ENCODE measurements at regions not wholly inside any gene's neighbourhood (a gene's known extent, or its start where the extent isn't known, plus 50 kb on each side); places are given as distances from the start of the nearest gene placed in this dataset.
"Not testable (repeated sequence)": the region's sequence is repeated elsewhere in the genome, so short reads cannot be mapped to it uniquely, and the experiment has no call there.

GRCh38 chrX:138986235-138986634 lies 274.7 kb upstream of the FGF13 start:
- Histone ChIP-seq H3K9me3 (ENCODE audit: control insufficient read depth, low read length) (no peaks in the 10 kb centered on the region), H3K27ac (ENCODE audit: insufficient read depth, low read depth, low read length, poor library complexity, severe bottlenecking) (no peak overlapping the region), H3K4me3 (ENCODE audit: insufficient read depth, low read depth, low read length) (no peak overlapping the region), H3K36me3 (ENCODE audit: control insufficient read depth, insufficient read depth, low read length) (no peaks in the 10 kb centered on the region), H3K4me1 (ENCODE audit: control insufficient read depth, insufficient read depth, low read length) (no peaks in the 10 kb centered on the region), H3K27me3 (ENCODE audit: control insufficient read depth, insufficient read depth, low read length, poor library complexity, severe bottlenecking) (no peaks in the 10 kb centered on the region)
- 96 to 98% methylated on average over 3 of the region's 3 CpGs for WGBS, 2 experiments

DNA sequence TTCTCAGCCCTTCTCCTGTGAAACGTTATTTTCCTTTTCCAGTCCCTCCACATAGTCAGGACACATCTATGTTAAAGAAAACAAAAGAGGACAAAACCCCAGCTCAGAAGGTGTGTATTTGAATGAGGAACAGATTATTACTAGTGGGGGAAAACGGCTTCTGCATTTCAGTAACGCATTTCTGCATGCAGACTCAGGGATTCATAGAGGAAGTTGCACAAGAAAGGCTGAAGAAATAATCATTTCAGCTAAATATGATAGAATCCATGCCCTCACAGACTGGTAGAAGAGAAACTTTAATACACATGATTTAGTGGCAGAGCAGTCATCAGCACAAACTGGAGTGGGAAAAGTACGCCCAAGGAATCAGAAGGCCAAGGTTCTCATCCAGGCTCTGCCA lies 270.8 kb upstream of the FGF13 start:
- 93% methylated on average over 3 to 4 of the region's 4 CpGs for WGBS, 2 experiments
- Histone ChIP-seq H3K27me3 (ENCODE audit: control insufficient read depth, insufficient read depth, low read length, poor library complexity, severe bottlenecking) (no peaks in the 10 kb centered on the region), H3K4me1 (ENCODE audit: control insufficient read depth, insufficient read depth, low read length) (no peaks in the 10 kb centered on the region), H3K9me3 (ENCODE audit: control insufficient read depth, low read length) (no peaks in the 10 kb centered on the region), H3K27ac (ENCODE audit: insufficient read depth, low read depth, low read length, poor library complexity, severe bottlenecking) (no peak overlapping the region), H3K36me3 (ENCODE audit: control insufficient read depth, insufficient read depth, low read length) (no peaks in the 10 kb centered on the region), H3K4me3 (ENCODE audit: insufficient read depth, low read depth, low read length) (no peak overlapping the region)

DNA sequence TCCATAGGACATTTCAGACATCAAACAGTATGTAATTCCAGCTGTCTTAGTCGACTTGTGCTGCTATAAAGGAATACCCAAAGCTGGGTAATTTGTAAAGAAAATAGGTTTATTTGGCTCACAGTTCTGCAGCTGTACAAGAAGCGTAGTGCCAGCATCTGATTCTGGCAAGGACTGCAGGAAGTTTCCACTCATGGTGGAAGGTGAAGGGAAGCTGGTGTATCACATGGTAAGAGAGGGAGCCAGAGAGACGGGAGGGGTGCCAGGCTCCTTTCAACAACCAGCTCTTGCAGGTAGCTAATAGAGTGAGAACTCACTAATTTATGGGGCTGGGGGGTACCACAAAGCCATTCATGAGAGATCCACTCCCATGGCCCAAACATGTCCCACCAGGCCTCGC lies 253.0 kb upstream of the FGF13 start:
- 93 to 96% methylated on average over 4 of the region's 4 CpGs for WGBS, 2 experiments
- H3K9me3 ChIP-seq (ENCODE audit: control insufficient read depth, low read length): no peaks in the 10 kb centered on the region
- no peak overlapping the region for H3K27ac ChIP-seq (ENCODE audit: insufficient read depth, low read depth, low read length, poor library complexity, severe bottlenecking)
- H3K27me3 ChIP-seq (ENCODE audit: control insufficient read depth, insufficient read depth, low read length, poor library complexity, severe bottlenecking): no peaks in the 10 kb centered on the region
- H3K4me3 ChIP-seq (ENCODE audit: insufficient read depth, low read depth, low read length): no peak overlapping the region
- H3K36me3 ChIP-seq (ENCODE audit: control insufficient read depth, insufficient read depth, low read length): no peaks in the 10 kb centered on the region
- H3K4me1 ChIP-seq (ENCODE audit: control insufficient read depth, insufficient read depth, low read length): no peaks in the 10 kb centered on the region

DNA sequence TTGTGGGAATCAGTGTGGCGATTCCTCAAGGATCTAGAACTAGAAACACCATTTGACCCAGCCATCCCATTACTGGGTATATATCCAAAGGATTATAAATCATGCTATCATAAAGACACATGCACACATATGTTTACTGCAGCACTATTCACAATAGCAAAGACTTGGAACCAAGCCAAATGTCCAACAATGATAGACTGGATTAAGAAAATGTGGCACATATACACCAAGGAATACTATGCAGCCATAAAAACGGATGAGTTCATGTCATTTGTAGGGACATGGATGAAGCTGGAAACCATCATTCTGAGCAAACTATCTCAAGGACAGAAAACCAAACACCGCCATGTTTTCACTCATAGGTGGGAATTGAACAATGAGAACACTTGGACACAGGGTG lies 250.9 kb upstream of the FGF13 start:
- WGBS, 2 experiments: 71 to 95% methylated on average over 1 to 2 of the region's 3 CpGs
- H3K4me1 ChIP-seq (ENCODE audit: control insufficient read depth, insufficient read depth, low read length); H3K36me3 ChIP-seq (ENCODE audit: control insufficient read depth, insufficient read depth, low read length); H3K27me3 ChIP-seq (ENCODE audit: control insufficient read depth, insufficient read depth, low read length, poor library complexity, severe bottlenecking); H3K27ac ChIP-seq (ENCODE audit: insufficient read depth, low read depth, low read length, poor library complexity, severe bottlenecking); H3K4me3 ChIP-seq (ENCODE audit: insufficient read depth, low read depth, low read length); H3K9me3 ChIP-seq (ENCODE audit: control insufficient read depth, low read length): not testable (repeated sequence)

- H3K4me1 ChIP-seq (ENCODE audit: control insufficient read depth, insufficient read depth, low read length): no peaks in the 10 kb centered on the region
- WGBS, 2 experiments: 91% methylated on average over 3 to 5 of the region's 5 CpGs
- H3K36me3 ChIP-seq (ENCODE audit: control insufficient read depth, insufficient read depth, low read length): no peaks in the 10 kb centered on the region
- no peak overlapping the region for H3K27ac ChIP-seq (ENCODE audit: insufficient read depth, low read depth, low read length, poor library complexity, severe bottlenecking)
- H3K27me3 ChIP-seq (ENCODE audit: control insufficient read depth, insufficient read depth, low read length, poor library complexity, severe bottlenecking): no peaks in the 10 kb centered on the region
- H3K4me3 ChIP-seq (ENCODE audit: insufficient read depth, low read depth, low read length): no peak overlapping the region
- no peaks in the 10 kb centered on the region for H3K9me3 ChIP-seq (ENCODE audit: control insufficient read depth, low read length)
Observed at GRCh38 chrX:138954976-138955375, 243.5 kb upstream of the FGF13 start.

GRCh38 chrX:138946926-138947325 lies 235.4 kb upstream of the FGF13 start:
- Histone ChIP-seq H3K27ac (ENCODE audit: insufficient read depth, low read depth, low read length, poor library complexity, severe bottlenecking) (no peak overlapping the region), H3K27me3 (ENCODE audit: control insufficient read depth, insufficient read depth, low read length, poor library complexity, severe bottlenecking) (no peaks in the 10 kb centered on the region), H3K9me3 (ENCODE audit: control insufficient read depth, low read length) (no peaks in the 10 kb centered on the region), H3K4me3 (ENCODE audit: insufficient read depth, low read depth, low read length) (no peak overlapping the region), H3K36me3 (ENCODE audit: control insufficient read depth, insufficient read depth, low read length) (no peaks in the 10 kb centered on the region), H3K4me1 (ENCODE audit: control insufficient read depth, insufficient read depth, low read length) (no peaks in the 10 kb centered on the region)
- WGBS, 2 experiments: 75 to 95% methylated on average over 2 of the region's 3 CpGs

DNA sequence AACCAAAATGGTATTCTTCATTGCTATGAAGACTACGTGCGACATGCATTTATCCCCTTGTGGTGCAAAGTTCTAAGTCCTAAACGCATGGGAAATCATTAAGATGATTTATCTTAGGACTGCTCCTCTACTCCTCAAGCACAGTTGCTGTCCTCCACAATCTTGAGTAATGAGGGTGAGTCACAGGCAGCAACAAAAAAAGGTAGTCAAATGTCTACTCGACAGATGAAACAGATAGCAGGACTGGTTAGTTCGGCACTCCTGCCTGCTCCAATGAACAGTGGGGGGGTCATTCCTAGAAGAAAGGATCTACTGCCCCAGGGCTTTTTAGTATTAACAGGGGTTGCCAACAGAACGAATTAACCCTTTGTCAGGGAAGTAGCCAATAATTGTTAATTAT lies 233.7 kb upstream of the FGF13 start:
- 87 to 96% methylated on average over 6 of the region's 6 CpGs for WGBS, 2 experiments

DNA sequence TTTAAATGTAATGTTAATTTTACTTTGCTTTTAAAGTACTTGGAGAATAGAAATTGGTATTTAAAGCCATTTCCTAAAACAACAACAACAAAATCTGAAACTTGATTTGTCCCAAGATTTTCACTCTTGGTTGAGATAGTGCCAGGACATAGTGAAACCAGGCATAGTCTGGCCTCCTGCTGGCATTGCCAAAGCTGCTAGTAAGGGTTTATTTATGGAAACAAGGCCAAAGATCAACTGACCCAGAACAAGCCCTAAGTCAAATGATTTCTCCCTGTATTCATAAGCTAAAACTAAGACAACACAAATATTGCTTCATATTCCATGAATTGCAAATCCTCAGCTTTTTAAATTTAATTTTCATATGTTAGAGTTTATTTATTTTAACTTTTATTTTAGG lies 227.5 kb upstream of the FGF13 start:
- H3K4me1 ChIP-seq (ENCODE audit: control insufficient read depth, insufficient read depth, low read length): no peaks in the 10 kb centered on the region
- no peaks in the 10 kb centered on the region for H3K36me3 ChIP-seq (ENCODE audit: control insufficient read depth, insufficient read depth, low read length)
- no peaks in the 10 kb centered on the region for H3K9me3 ChIP-seq (ENCODE audit: control insufficient read depth, low read length)
- H3K4me3 ChIP-seq (ENCODE audit: insufficient read depth, low read depth, low read length): no peak overlapping the region
- H3K27ac ChIP-seq (ENCODE audit: insufficient read depth, low read depth, low read length, poor library complexity, severe bottlenecking): no peak overlapping the region
- H3K27me3 ChIP-seq (ENCODE audit: control insufficient read depth, insufficient read depth, low read length, poor library complexity, severe bottlenecking): no peaks in the 10 kb centered on the region

More for the DNA sequence above, 233.7 kb upstream of the FGF13 start:
- H3K4me3 ChIP-seq (ENCODE audit: insufficient read depth, low read depth, low read length): no peak overlapping the region
- H3K27me3 ChIP-seq (ENCODE audit: control insufficient read depth, insufficient read depth, low read length, poor library complexity, severe bottlenecking): no peaks in the 10 kb centered on the region
- no peak overlapping the region for H3K27ac ChIP-seq (ENCODE audit: insufficient read depth, low read depth, low read length, poor library complexity, severe bottlenecking)
- no peaks in the 10 kb centered on the region for H3K4me1 ChIP-seq (ENCODE audit: control insufficient read depth, insufficient read depth, low read length)
- H3K36me3 ChIP-seq (ENCODE audit: control insufficient read depth, insufficient read depth, low read length): no peaks in the 10 kb centered on the region
- no peaks in the 10 kb centered on the region for H3K9me3 ChIP-seq (ENCODE audit: control insufficient read depth, low read length)

DNA sequence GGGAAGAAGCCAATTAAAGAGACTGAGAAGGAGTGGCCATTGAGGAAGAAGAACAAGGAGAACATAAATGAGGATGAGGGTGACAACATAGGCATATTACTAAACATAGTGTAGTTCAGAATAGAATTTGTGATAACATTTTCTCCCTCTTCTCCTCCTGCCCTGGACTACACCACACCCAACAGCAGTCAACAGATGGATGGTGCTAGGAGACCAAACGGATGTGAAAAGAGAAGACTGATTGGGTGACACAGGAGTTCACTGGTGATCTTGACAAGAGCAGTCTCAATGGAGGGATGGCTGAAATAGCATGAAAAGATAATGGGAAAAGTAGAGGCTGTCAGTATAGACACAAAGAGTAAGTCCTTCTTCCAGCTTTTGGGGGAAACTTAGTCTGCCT lies 226.5 kb upstream of the FGF13 start:
- 91 to 100% methylated on average over 1 of the region's 1 CpG for WGBS, 2 experiments
- H3K27me3 ChIP-seq (ENCODE audit: control insufficient read depth, insufficient read depth, low read length, poor library complexity, severe bottlenecking): no peaks in the 10 kb centered on the region
- no peaks in the 10 kb centered on the region for H3K36me3 ChIP-seq (ENCODE audit: control insufficient read depth, insufficient read depth, low read length)
- H3K4me1 ChIP-seq (ENCODE audit: control insufficient read depth, insufficient read depth, low read length): no peaks in the 10 kb centered on the region
- H3K9me3 ChIP-seq (ENCODE audit: control insufficient read depth, low read length): no peaks in the 10 kb centered on the region
- no peak overlapping the region for H3K27ac ChIP-seq (ENCODE audit: insufficient read depth, low read depth, low read length, poor library complexity, severe bottlenecking)
- H3K4me3 ChIP-seq (ENCODE audit: insufficient read depth, low read depth, low read length): no peak overlapping the region

DNA sequence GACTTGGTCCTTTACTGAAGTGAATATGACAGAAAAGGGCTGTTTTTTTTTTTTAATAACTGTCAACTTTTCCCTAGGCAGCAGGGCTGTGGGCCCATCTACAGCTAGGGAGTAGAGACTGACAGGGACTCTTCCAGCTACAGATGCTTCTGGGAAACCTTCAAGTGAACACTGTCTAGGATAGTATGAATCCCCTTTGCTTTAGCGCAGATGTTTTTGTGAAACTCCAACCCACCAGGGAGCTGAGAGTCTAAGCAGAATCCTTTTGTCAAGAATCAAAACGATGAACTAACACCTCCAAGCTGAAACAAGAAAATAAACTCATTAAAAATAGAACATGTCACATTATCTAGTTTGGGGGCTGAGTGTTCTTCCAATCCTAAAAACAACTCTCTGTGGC lies 219.7 kb upstream of the FGF13 start:
- Histone ChIP-seq H3K9me3 (ENCODE audit: control insufficient read depth, low read length) (no peaks in the 10 kb centered on the region), H3K4me3 (ENCODE audit: insufficient read depth, low read depth, low read length) (no peak overlapping the region), H3K4me1 (ENCODE audit: control insufficient read depth, insufficient read depth, low read length) (no peaks in the 10 kb centered on the region), H3K27ac (ENCODE audit: insufficient read depth, low read depth, low read length, poor library complexity, severe bottlenecking) (no peak overlapping the region), H3K27me3 (ENCODE audit: control insufficient read depth, insufficient read depth, low read length, poor library complexity, severe bottlenecking) (no peaks in the 10 kb centered on the region), H3K36me3 (ENCODE audit: control insufficient read depth, insufficient read depth, low read length) (no peaks in the 10 kb centered on the region)
- WGBS, 2 experiments: 89 to 94% methylated on average over 2 of the region's 2 CpGs

DNA sequence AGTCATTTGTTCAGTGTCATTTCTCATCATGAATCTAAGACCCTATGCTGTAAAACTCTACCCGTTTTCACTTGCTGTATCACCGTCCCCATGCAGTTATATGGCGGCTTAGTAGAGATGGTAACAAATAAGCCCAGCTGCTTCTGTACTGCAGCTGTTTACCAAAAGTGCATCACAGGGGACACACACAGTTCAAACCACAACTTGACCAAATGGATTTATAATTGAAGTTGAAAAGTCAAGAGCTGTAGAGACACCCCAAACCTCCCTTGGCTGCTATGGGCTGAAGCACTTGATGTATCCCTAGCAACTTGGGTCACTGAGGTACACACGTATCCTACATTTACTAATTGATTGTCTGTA lies 219.0 kb upstream of the FGF13 start:
- H3K4me3 ChIP-seq (ENCODE audit: insufficient read depth, low read depth, low read length): no peak overlapping the region
- no peak overlapping the region for H3K27ac ChIP-seq (ENCODE audit: insufficient read depth, low read depth, low read length, poor library complexity, severe bottlenecking)
- 97 to 98% methylated on average over 4 of the region's 4 CpGs for WGBS, 2 experiments
- no peaks in the 10 kb centered on the region for H3K27me3 ChIP-seq (ENCODE audit: control insufficient read depth, insufficient read depth, low read length, poor library complexity, severe bottlenecking)
- H3K9me3 ChIP-seq (ENCODE audit: control insufficient read depth, low read length): no peaks in the 10 kb centered on the region
- no peaks in the 10 kb centered on the region for H3K36me3 ChIP-seq (ENCODE audit: control insufficient read depth, insufficient read depth, low read length)
- H3K4me1 ChIP-seq (ENCODE audit: control insufficient read depth, insufficient read depth, low read length): no peaks in the 10 kb centered on the region
